ENCODE measurements at regions not wholly inside any gene's neighbourhood (a gene's known extent, or its start where the extent isn't known, plus 50 kb on each side); places are given as distances from the start of the nearest gene placed in this dataset.

DNA sequence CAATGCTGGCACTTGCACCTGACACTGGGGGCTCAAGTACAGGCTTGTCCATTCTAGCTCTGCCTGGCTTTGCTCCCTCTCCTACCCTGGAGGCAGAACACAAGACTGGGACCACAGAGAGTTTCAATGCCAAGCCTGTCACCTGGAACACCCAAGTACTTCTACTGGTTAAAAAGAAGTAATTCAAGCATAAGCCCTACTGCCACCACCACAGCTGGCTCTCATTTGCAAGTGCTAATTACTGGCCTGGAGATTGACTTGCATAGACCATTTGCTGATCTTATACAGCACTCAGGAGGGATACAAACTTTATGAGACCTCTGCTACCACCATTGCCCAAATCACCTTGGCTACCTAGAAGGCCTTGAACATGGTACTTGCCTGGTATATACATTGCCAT lies 1550.9 kb downstream of the C4orf33 start:
- Histone ChIP-seq H3K9ac (no peak overlapping the region), H3K27me3 (ENCODE audit: control insufficient read depth, insufficient read depth, low read length) (no peaks in the 10 kb centered on the region), H3K4me3 (ENCODE audit: low read depth, low read length) (no peak overlapping the region), H3K4me1 (no peaks in the 10 kb centered on the region), H3K27ac (no peak overlapping the region), H3K4me2 (ENCODE audit: low read length) (no peak overlapping the region), H2AFZ (no peak overlapping the region), H3K9me3 (ENCODE audit: control insufficient read depth, low read length) (no peaks in the 10 kb centered on the region), H3K36me3 (ENCODE audit: control insufficient read depth, insufficient read depth, low read length) (no peaks in the 10 kb centered on the region), H3K79me2 (no peaks in the 10 kb centered on the region)
- no peak for TF ChIP-seq CTCF (IDR thresholded peaks at IDR 0.05)

GRCh38 chr4:130648570-130648969 lies 1552.6 kb downstream of the C4orf33 start:
- no peak overlapping the region for H3K9ac ChIP-seq
- no peaks in the 10 kb centered on the region for H3K27me3 ChIP-seq (ENCODE audit: control insufficient read depth, insufficient read depth, low read length)
- H3K36me3 ChIP-seq (ENCODE audit: control insufficient read depth, insufficient read depth, low read length), result no peaks in the 10 kb centered on the region
- H3K4me1 ChIP-seq, result no peaks in the 10 kb centered on the region
- H3K27ac ChIP-seq, result no peak overlapping the region
- no peaks in the 10 kb centered on the region for H3K79me2 ChIP-seq
- H3K4me2 ChIP-seq (ENCODE audit: low read length), result no peak overlapping the region
- H2AFZ ChIP-seq, result no peak overlapping the region
- TF ChIP-seq CTCF (IDR thresholded peaks at IDR 0.05), result no peak
- H3K4me3 ChIP-seq (ENCODE audit: low read depth, low read length), result no peak overlapping the region
- H3K9me3 ChIP-seq (ENCODE audit: control insufficient read depth, low read length), result no peaks in the 10 kb centered on the region

GRCh38 chr4:130653842-130654241 lies 1557.9 kb downstream of the C4orf33 start:
- Histone ChIP-seq H3K79me2 (no peaks in the 10 kb centered on the region), H3K27me3 (ENCODE audit: control insufficient read depth, insufficient read depth, low read length) (no peaks in the 10 kb centered on the region)

GRCh38 chr4:130659320-130659719 lies 1563.4 kb downstream of the C4orf33 start:
- Histone ChIP-seq H3K27ac (no peak overlapping the region), H3K9me3 (ENCODE audit: control insufficient read depth, low read length) (no peaks in the 10 kb centered on the region), H2AFZ (no peak overlapping the region), H3K79me2 (no peaks in the 10 kb centered on the region), H3K4me1 (no peaks in the 10 kb centered on the region), H3K9ac (no peak overlapping the region), H3K4me3 (ENCODE audit: low read depth, low read length) (no peak overlapping the region), H3K36me3 (ENCODE audit: control insufficient read depth, insufficient read depth, low read length) (no peaks in the 10 kb centered on the region), H3K27me3 (ENCODE audit: control insufficient read depth, insufficient read depth, low read length) (no peaks in the 10 kb centered on the region), H3K4me2 (ENCODE audit: low read length) (no peak overlapping the region)
- TF ChIP-seq CTCF (IDR thresholded peaks at IDR 0.05), result no peak

More at GRCh38 chr4:130653842-130654241, 1557.9 kb downstream of the C4orf33 start:
- no peaks in the 10 kb centered on the region for H3K4me1 ChIP-seq
- no peaks in the 10 kb centered on the region for H3K36me3 ChIP-seq (ENCODE audit: control insufficient read depth, insufficient read depth, low read length)
- H3K27ac ChIP-seq, result no peak overlapping the region
- H3K4me3 ChIP-seq (ENCODE audit: low read depth, low read length), result no peak overlapping the region
- H2AFZ ChIP-seq, result no peak overlapping the region
- H3K9ac ChIP-seq, result no peak overlapping the region
- H3K9me3 ChIP-seq (ENCODE audit: control insufficient read depth, low read length), result no peaks in the 10 kb centered on the region
- TF ChIP-seq CTCF (IDR thresholded peaks at IDR 0.05), result no peak
- no peak overlapping the region for H3K4me2 ChIP-seq (ENCODE audit: low read length)

DNA sequence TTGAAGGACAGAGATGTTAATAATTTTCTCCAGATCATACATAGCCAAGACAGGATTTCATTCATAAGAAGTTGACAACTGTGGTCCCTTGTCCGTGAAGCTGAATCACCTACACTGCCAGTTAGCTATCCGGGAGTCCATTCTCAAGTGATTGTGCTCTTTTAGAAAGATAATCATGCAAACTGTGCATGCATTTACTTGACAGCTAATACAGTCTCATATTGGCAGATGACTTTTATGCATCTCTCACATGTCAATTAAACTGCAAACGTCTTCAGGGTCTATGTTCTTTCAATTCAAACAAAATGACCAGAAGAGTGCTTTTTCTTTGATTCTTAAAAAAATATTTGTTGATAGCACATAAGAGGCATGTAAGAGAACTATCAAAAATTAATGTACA lies 1572.9 kb downstream of the C4orf33 start:
- Histone ChIP-seq H3K4me3 (ENCODE audit: low read depth, low read length) (no peak overlapping the region), H3K27me3 (ENCODE audit: control insufficient read depth, insufficient read depth, low read length) (no peaks in the 10 kb centered on the region), H3K27ac (no peak overlapping the region), H3K9me3 (ENCODE audit: control insufficient read depth, low read length) (no peaks in the 10 kb centered on the region), H3K4me2 (ENCODE audit: low read length) (no peak overlapping the region), H2AFZ (no peak overlapping the region), H3K79me2 (no peaks in the 10 kb centered on the region), H3K9ac (no peak overlapping the region), H3K4me1 (no peaks in the 10 kb centered on the region), H3K36me3 (ENCODE audit: control insufficient read depth, insufficient read depth, low read length) (no peaks in the 10 kb centered on the region)
- TF ChIP-seq CTCF (IDR thresholded peaks at IDR 0.05), result no peak
